ENCODE measurements at regions not wholly inside any gene's neighbourhood (a gene's known extent, or its start where the extent isn't known, plus 50 kb on each side); places are given as distances from the start of the nearest gene placed in this dataset.
"Not testable (repeated sequence)": the region's sequence is repeated elsewhere in the genome, so short reads cannot be mapped to it uniquely, and the experiment has no call there.

DNA sequence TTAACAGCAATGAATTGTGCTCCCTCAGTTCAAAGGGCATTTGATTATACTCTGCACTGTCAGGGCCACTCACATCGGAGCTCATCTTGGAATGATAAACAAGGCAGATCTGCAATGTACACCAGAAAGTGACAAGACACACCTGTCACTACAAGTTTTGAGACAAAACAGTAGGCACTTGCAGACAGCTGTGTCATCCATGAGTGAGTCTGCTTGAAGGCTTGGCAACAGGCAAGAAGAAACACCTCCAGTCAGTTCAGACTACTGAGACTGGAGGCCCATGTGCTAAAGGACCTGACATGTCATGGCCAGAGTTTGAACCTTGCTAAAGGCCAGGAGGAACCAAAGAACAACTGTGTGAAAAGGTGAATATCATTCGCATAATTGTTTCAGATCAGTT, 354.5 kb downstream of the CEP170 start:
- DNase-seq = not testable (repeated sequence)

- DNase-seq = no peak
Measured at GRCh38 chr1:242890192-242890741, 364.8 kb downstream of the CEP170 start.

GRCh38 chr1:242886137-242886536, 361.6 kb upstream of the PLD5 start:
- DNase-seq = no peak

DNA sequence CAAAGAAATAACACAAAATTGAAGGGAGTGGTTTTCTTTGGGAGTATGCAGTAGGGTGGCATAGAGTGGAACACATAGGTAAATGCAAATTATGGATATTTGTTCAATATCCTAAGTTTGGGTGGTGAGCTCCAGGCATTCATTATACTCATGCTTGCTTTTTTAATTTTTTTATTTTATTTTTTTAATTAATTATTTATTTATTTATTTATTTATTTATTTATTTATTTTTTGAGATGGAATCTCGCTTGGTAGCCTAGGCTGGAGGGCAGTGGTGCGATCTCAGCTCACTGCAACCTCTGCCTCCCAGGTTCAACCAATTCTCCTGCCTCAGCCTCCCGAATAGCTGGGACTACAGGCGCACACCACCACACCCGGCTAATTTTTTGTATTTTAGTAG, 355.5 kb upstream of the PLD5 start:
- DNase-seq = not testable (repeated sequence)

GRCh38 chr1:242877743-242878142, 353.2 kb upstream of the PLD5 start:
- DNase-seq = no peak

DNA sequence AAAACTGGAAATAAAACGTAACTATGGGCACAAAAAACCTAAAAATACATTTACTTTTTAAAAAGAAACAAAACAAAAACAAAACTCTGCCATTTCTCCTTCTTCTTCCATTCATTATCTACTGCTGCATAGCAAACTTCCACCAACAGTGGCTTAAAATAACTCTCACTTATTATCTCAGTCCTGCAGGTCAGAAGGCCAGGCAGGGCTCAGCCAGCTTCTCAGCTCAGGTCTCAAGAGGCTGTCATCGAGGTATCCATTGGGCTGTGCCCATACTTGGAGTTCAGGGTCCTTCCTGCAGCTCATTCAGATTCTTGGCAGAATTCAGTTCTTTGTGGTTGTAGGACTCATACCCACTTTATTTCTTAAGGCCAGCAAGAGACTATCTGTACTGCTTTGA, 352.7 kb upstream of the PLD5 start:
- no peak for DNase-seq

DNA sequence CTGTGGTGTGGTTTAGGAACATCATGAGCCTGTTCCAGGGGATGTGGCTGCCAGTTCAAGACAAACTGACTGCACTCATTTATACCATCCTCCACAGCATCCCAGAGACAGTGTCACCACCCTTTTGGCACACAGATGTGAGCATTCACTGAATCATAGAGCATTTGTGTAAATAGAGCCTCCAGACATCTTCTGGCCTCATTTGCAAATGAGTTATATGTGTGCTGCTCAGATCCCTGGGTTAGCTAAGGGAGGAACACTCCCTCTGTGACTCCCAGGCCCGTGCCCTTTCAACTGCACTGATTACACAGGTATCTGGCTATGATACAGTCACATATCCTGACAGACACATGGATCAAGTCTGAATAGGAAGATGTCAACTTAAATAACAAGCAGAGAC, 351.5 kb upstream of the PLD5 start:
- DNase-seq = no peak

DNA sequence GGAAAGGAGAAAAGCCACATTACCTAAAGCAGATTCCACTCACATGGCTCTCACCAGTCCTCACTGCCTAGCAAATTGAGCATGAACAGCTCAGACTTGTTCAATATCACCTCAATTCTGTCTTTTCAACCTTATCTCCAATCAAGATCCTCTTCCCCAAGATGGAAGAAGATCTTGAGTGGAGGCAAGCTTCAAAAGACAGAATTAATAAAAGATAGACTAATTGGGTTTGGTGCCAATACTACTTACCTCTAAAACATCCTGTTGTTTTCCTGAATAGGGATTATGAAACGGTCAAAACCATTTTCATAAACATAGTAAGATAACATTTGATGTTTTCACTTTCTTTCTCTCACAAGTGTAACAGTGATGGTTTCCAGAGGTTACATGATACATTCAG, 349.2 kb upstream of the PLD5 start:
- no peak for DNase-seq

DNA sequence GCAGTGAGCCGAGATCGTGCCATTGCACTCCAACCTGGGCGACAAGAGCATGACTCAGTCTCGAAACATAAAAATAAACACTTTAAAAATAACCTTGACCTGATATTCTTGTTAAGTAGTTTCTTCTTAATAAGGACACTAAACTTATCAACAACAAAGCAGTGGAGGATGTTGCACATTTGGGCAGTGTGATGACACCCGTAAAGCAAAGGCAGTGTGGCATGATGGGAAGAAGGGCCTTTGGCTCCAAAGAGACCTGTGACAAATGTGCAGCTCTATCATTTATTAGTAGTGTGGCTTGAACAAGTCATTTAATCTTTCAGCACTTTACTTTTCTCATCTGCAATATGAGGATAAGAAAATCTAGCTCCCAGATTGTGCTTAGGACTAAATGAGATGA, 348.0 kb upstream of the PLD5 start:
- DNase-seq = no peak

DNA sequence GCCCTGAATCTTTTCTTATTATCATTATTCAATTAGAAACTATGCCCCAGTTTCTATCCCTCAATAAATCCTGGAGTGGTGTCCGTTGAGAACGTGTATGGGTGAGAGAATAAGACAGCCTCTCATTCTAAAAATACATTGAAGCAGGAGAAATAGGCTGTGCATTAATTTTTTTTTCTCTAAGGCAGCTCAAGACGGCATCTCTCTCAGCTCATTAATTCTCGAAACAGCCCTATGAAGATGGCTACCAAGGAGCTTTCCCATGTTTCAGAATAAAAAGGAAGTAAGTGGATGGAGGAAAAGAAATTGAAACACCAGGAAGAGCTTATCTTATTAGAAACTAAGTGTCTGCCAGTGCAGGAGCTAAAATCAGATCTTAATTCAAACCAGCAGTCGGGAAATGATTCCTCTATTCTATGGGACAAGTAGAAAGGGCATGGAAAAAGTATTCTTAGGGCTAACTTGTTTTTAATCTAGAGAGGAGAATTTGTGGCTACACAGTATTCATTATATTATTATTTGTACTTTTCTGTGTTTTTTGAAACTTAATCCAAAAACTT, 347.1 kb upstream of the PLD5 start:
- DNase-seq = no peak

DNA sequence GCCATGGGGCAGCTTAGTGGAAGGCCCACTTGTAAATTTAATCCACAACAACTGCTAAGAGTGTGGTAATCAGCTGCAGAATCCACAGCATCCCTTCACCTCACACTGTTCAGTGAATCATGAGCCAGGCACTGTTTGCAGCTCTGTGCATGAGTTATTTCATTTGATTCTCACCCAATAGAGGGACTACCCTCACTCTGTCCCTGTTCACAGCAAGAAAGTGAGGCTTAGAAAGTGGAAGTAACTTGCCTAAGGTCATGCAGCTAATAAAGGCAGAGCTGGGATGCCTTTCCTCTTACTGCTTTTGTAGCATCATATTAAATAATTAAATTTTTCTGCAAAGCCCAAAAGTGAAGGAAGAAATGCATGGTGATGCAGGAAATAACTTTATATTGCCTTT, 346.5 kb upstream of the PLD5 start:
- no peak for DNase-seq

DNA sequence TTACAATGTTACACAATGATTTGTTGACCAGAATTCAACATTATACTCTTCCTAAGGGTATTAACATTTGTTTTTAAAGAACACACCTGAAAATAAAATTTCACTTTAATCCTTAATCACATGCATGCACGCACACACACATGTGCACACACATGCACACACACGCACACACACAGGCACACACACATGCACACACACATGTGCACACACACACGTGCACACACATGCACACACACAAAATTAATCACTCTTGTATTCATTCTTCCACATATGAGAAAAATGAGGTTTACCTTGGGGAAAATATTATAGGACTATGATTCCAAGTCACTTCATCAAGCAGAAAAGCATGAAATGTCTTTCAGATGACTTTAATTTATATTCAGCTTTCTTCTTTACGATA, 331.8 kb upstream of the PLD5 start:
- no peak for DNase-seq

GRCh38 chr1:242854466-242854865, 330.0 kb upstream of the PLD5 start:
- DNase-seq = no peak

DNA sequence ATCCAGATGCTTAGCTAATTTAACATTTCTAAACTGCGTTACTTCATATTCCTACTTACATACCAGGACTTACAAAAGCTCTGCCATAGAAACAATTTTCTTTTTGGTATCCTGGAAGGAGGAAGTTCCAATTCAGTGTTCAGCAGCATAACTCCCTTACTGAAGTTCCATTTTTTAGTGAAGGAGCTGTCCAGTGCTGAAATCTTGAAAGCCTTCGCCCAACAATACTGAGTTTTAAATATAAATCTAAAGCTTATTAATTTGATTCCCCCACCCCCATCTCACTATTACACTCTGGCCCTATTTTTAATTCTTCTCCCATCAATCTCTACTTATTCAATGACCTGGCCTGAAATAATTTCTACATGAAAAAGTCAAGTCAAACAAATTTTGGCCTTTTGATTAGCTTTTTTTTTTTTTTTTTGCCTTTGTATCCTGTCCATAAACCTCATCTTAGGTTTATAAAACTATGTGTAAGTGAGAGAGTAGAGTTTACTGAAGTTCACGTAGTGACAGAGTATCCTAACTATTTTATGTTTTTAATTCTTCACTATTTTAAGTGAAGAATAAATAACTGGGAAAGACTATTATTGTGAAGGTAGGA, 323.0 kb upstream of the PLD5 start:
- no peak for DNase-seq

GRCh38 chr1:242842094-242842493, 317.6 kb upstream of the PLD5 start:
- no peak for DNase-seq

- DNase-seq = no peak
Measured at GRCh38 chr1:242839101-242839500, 314.6 kb upstream of the PLD5 start.

DNA sequence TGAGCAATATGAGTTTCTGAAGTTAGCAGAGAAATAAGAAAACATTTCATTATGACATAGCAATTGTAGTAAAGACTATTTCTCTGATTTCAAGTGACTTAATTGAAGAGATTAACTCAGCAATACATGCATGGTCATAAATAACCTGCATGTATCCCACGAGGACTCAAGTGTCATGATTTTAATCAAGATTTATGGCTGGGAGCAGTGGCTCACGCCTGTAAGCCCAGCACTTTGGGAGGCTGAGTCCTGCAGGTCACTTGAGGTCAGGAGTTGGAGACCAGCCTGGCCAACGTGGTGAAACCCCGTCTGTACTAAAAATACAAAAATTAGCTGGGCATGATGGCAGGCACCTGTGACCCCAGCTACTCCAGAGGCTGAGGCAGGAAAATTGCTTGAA, 311.9 kb upstream of the PLD5 start:
- no peak for DNase-seq

GRCh38 chr1:242828828-242829227, 304.3 kb upstream of the PLD5 start:
- no peak for DNase-seq

- no peak for DNase-seq
Measured at GRCh38 chr1:242828199-242828598, 303.7 kb upstream of the PLD5 start.

DNA sequence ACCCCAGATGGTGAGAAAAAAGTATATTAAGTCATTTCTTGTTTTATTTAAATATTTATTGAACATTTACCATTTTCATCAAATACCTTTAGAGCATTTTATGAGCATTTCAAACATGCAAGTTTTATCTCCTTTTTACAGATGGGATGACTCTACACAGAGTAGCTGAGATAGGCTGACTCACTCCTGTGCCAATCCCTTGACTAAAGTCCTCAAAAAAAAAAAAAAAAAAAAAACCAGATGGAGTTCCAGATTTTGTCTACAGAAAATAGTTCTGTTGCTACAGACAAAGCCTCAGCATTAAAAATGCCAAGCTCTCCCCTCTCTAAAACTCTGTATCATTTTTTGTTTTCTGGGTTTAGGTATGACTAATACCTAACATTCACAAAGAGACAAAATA, 303.0 kb upstream of the PLD5 start:
- DNase-seq = no peak

- no peak for DNase-seq
Measured at GRCh38 chr1:242826701-242827336, 302.3 kb upstream of the PLD5 start.

GRCh38 chr1:242824435-242824834, 299.9 kb upstream of the PLD5 start:
- DNase-seq = no peak

DNA sequence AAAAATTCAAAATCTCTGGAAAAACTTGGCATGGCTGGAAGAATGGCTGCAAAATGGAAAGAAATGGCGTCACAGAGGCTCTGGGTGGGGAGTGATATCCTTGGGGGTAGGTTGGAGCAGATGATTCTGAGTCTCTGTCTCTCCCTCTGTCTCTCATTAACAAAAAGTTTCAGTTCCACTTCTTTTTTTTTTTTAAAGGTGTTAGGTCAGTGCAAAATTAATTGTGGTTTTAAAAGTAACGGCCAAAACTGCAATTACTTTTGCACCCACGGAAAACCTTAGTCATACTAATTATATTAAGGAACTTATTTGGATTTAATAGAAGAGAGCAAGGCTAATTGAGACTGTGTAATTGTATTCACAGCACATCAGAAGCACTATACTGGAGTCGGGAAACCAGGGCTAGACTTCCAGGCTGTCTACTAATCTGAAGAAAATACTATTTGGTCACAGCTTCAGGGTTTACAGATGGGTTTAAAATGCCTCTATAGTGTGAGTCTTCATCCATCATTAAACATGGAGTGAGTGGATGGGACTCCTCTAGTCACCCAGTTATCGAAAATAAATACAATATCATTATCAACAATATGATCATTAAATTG, 289.1 kb upstream of the PLD5 start:
- DNase-seq = no peak
